HG03280 (cell line): ENCODE measurements at regions not wholly inside any gene's neighbourhood (a gene's known extent, or its start where the extent isn't known, plus 50 kb on each side); places are given as distances from the start of the nearest gene placed in this dataset.
"Not testable (repeated sequence)": the region's sequence is repeated elsewhere in the genome, so short reads cannot be mapped to it uniquely, and the experiment has no call there.

Source experiments
- ATAC-seq: cut with Tn5 transposase; IDR thresholded peaks from one replicate; pipeline ENCODE4 v1.9.1; 2021; ENCODE audit warnings: mild to moderate bottlenecking, moderate library complexity; ENCODE audit not compliant: unreplicated experiment

GRCh38 chr6:137968901-137969300, 101.8 kb downstream of the TNFAIP3 start:
- ATAC-seq = no peak

DNA sequence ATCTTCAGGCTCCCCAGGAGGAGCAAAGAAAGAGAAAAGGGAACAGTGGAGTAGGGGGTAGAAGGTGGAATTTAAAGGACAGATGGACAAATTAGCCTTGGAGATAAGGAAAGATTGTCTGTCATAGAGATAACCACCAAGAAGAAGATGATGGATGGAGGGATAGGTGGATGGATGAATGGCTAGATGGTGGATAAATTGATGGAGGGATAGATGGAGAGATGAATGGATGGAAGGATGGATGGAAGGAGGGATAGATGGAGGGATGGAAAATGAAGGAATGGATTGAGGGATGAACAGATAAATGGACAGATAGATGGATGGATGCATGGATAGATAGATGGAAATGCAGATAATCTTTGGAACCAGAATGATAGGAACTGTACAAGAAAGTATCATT, 102.8 kb downstream of the TNFAIP3 start:
- ATAC-seq = no peak

- ATAC-seq = peak; percentile 58
Measured at GRCh38 chr6:137970368-137970767, 103.3 kb downstream of the TNFAIP3 start.

DNA sequence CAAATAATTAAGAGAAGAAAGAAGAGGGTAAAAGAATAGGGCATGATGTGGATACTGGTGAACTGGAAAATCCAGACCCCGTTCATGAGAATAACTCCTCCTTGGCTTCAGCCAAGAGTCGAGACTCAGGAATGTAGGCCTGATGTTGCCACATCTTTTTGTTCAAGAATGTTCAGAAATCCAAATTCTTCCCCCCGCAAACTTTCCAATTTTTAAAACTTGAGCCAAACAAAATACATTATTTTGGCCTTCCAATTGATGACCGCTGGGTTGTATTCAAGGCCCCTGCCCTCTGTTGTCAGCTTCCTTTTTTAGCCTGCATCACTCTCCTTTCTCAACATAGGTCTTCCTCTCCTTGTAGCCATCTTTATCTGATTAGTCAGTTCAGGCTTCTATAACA, 106.1 kb downstream of the TNFAIP3 start:
- no peak for ATAC-seq

DNA sequence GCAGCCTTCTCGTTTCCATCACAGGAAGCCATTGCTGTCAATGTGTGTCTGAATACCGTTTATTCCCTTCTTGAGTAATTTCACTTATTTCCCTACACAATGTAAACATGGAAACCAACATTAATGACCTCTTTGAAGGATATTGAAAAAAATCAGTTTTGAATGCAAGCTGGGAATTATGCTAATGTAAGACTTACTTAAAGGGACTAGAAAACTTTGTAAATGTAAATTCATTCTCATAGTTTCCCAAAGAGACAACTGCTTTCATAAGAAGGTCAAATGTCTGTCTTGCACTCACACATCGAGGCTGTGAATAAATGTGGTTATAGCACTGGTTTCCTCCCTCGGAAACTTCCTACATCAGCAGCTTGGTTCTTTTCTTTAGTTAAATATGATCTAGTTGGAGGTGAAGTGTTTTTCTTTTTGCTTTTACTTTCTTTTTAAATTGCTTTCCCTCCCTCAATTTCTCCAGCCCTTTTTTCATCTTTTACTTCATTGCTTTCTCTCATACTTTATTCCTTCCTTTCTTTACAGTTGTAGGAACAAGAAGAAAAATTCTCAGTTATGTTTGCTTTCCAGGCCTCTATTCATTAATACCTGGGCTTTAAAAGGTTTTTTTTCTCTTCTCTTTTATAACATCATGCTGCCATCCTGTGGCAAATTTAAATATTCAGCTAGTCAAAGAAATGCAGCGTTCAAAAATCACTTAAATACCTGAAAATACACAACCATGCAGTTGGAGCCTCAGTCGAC, 108.3 kb downstream of the TNFAIP3 start:
- no peak for ATAC-seq

- no peak for ATAC-seq
Measured at GRCh38 chr6:137976430-137976829, 109.4 kb downstream of the TNFAIP3 start.

DNA sequence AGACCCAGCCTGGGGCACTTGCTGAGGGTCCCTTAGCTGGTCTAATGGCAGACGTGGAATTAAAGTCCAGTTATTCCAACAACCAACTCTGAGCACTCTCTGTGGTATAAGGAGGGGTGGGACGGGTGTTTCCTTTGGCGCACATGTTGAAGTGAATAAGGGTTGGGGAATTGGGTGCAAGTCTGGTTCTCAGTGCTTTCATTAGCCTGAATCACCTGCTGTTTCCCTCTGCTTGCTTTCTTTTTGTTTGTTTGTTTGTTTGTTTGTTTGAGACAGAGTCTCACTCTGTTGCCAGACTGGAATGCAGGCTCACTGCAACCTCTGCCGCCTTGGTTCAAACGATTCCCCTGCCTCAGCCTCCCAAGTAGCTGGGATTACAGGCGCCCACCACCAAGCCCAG, 110.1 kb downstream of the TNFAIP3 start:
- ATAC-seq = no peak

DNA sequence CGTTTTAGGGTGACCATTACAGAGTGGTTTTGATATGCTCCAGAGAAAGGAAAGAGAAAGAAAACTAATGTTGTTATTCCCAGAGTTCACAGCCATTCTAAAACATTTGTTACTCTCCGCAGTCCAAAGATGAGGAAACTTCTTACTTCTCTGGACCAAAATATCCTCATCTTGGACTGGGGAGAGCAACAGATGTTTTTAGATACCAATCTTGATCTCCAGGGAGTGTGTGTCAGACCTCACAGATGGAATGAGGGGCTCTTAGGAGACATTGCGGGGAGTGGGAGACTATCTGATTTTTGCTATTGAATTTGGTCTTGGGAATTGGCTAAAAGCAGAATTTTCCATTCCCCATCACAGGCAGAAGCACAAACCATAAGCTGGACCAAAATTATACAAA, 110.8 kb downstream of the TNFAIP3 start:
- no peak for ATAC-seq

DNA sequence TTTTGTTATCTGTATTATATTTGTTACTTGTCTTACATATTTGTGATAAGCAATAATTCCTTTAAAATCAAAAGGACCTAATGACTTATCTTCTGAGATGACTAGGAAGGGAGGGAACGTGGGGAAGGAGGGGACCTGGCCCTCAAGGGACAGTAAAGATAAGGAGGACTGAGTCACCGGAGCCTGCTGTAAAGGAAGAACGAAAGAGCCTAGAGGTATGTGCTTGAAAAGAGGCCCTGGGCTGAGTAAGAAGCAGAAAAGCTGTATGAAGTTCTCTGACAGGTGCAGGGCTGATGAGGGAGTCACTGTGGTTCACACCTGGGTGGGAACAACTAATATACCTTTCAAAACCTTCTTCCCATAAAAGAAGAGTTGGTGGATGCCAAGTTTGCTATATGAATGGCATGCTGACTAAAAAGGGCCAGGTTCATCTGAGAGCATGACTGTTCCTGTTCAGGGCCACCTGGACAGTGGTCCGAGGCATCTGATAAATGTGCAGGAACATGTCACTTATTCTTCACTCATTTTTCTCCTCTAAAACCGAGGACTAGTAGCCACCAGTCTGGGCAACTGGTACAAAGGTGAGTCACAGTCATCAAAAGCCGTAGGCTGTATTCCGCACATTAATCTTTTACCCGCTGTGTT, 111.3 kb downstream of the TNFAIP3 start:
- no peak for ATAC-seq

DNA sequence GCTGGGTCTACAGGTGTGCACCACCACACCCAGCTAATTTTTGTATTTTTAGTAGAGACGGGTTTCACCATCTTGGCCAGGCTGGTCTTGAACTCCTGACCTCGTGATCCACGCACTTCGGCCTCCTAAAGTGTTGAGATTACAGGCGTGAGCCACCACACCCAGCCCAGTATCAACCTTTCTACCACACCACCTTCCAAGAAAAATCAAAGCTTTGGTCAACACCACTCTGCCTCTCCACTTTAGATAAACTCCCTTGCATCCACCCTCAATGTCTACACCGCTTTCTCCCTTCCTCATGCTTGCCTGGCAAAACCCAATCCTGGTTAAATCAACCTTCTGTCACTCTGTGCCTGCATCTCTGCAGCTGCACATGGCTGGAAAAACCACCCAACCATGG, 112.2 kb downstream of the TNFAIP3 start:
- not testable (repeated sequence) for ATAC-seq

GRCh38 chr6:137980777-137981176, 113.7 kb downstream of the TNFAIP3 start:
- ATAC-seq = no peak

GRCh38 chr6:137981758-137982157, 114.7 kb downstream of the TNFAIP3 start:
- ATAC-seq = no peak

GRCh38 chr6:137982418-137983189, 115.5 kb downstream of the TNFAIP3 start:
- no peak for ATAC-seq

- ATAC-seq = no peak
Measured at GRCh38 chr6:137983269-137983668, 116.2 kb downstream of the TNFAIP3 start.

DNA sequence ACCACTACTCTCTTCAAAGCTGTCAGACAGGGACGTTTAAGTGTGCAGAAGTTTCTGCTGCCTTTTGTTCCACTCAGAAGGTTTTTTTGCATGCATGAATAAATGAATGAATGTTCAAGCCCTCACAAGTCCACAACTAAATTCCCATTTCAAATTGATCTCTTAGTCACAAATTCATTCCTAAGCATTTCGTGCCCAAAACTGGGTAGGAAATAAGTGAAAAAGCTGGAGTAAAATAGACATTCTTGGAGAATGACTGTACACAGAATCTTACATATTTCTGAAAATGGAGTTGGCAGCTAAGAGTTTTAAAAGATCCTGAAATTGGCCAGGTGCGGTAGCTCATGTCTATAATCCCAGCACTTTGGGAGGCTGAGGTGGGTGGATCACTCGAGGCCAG, 117.6 kb downstream of the PERP start:
- ATAC-seq = no peak

- no peak for ATAC-seq
Measured at GRCh38 chr6:137995371-137995770, 111.8 kb downstream of the PERP start.

GRCh38 chr6:137998461-137999019, 108.7 kb downstream of the PERP start:
- ATAC-seq = no peak

DNA sequence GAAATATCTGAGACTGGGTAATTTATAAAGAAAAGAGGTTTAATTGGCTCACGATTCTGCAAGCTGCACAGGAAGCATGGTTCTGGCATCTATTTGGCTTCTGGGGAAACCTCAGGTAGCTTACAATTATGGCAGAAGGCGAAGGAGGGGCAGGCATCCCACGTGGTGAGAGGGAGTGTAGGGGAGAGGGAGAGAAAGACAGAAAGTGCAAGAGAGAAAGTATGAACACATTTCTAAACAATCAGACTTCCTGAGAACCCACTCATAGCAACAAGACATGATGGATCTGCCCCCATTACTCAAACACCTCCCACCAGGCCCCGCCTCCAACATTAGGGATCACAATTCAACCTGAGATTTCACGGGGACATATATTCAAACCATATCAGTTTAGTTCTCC, 107.4 kb downstream of the PERP start:
- ATAC-seq = no peak

- no peak for ATAC-seq
Measured at GRCh38 chr6:138000941-138001340, 106.3 kb downstream of the PERP start.

- no peak for ATAC-seq
Measured at GRCh38 chr6:138001750-138002349, 105.4 kb downstream of the PERP start.
